B cell (primary cell): ENCODE measurements at regions not wholly inside any gene's neighbourhood (a gene's known extent, or its start where the extent isn't known, plus 50 kb on each side); places are given as distances from the start of the nearest gene placed in this dataset.

Experiments used
- ATAC-seq: fragments of 200-7000 bp; cut with Tn5 transposase; one replicate; pipeline ENCODE4 v1.10.0; 2021; ENCODE audit warnings: low read depth, mild to moderate bottlenecking, moderate number of reproducible peaks, moderate library complexity
- CTCF ChIA-PET: fragments of 350-600 bp; sonication (Branson Sonifier 250); formaldehyde crosslinking; loops from one replicate; lab custom pipeline; 2021; ENCODE audit warnings: antibody characterized with exemption, inconsistent platforms; lab: Charles Lee
- POLR2A ChIA-PET: fragments of 350-600 bp; sonication (Branson Sonifier 250); formaldehyde crosslinking; loops from one replicate; lab custom pipeline; 2021; ENCODE audit warnings: antibody characterized with exemption; lab: Charles Lee
- DNase-seq: peaks from one replicate; pipeline ENCODE4 v3.0.0; 2013
- H2AFZ ChIP-seq: 2 replicates; pipeline ENCODE4 v1.6.1; 2012; ENCODE audit warnings: mild to moderate bottlenecking, low read depth, low read length; ENCODE audit not compliant: insufficient read depth, poor library complexity, severe bottlenecking
- H3K27ac ChIP-seq, 2 donors: 1 replicate in 1 of 2; 2 replicates in 1 of 2; pipeline ENCODE4 v1.5.1; 2012 to 2013; ENCODE audit warnings: low read length in 2 of 2, mild to moderate bottlenecking in 2 of 2, moderate library complexity in 1 of 2
- H3K27me3 ChIP-seq, 4 experiments: fragments of 200-600 bp in 1 of 4; sonication (generic) in 1 of 4; replicated peaks in 1 of 4; 1 replicate in 2 of 4; 2 replicates in 2 of 4; pipeline versions ENCODE4 v1.6.1 to v1.7.0; 2013 to 2016; ENCODE audit warnings: low read length in 3 of 4, mild to moderate bottlenecking in 2 of 4, mixed read lengths in 1 of 4, moderate library complexity in 1 of 4; ENCODE audit not compliant: insufficient read depth in 4 of 4, control insufficient read depth in 3 of 4; ENCODE audit errors: control extremely low read depth in 1 of 4
- H3K36me3 ChIP-seq, 2 experiments: replicated peaks in 1 of 2; 1 replicate in 1 of 2; 2 replicates in 1 of 2; pipeline versions ENCODE4 v1.6.1 to v1.7.1; 2013; ENCODE audit warnings: low read length in 1 of 2; ENCODE audit not compliant: insufficient read depth in 2 of 2, control insufficient read depth in 1 of 2; ENCODE audit errors: control extremely low read depth in 1 of 2, extremely low read depth in 1 of 2
- H3K4me1 ChIP-seq, 2 donors: fragments of 200-600 bp in 1 of 2; sonication (generic) in 1 of 2; 1 replicate in 1 of 2; 2 replicates in 1 of 2; pipeline versions ENCODE4 v1.5.1 to v1.6.1; 2013 to 2017; ENCODE audit warnings: low read length in 2 of 2; ENCODE audit not compliant: control insufficient read depth in 2 of 2, insufficient read depth in 2 of 2
- H3K4me2 ChIP-seq: replicated peaks from 2 replicates; pipeline ENCODE3; 2012; ENCODE audit warnings: mild to moderate bottlenecking, low read depth, low read length; ENCODE audit not compliant: poor library complexity, severe bottlenecking
- H3K4me3 ChIP-seq, 5 experiments: fragments of 200-600 bp in 1 of 5; sonication (generic) in 1 of 5; 1 replicate in 3 of 5; 2 replicates in 2 of 5; pipeline versions ENCODE4 v1.5.1 to v1.7.0; 2011 to 2016; ENCODE audit warnings: low read length in 4 of 5, mild to moderate bottlenecking in 4 of 5, low read depth in 2 of 5, control low read depth in 1 of 5, moderate library complexity in 1 of 5; ENCODE audit not compliant: insufficient read depth in 1 of 5; ENCODE audit errors: control extremely low read depth in 1 of 5, extremely low read depth in 1 of 5
- H3K79me2 ChIP-seq: fragments of 200-600 bp; sonication (generic); one replicate; pipeline ENCODE4 v1.6.0; 2016; ENCODE audit warnings: low read length; ENCODE audit not compliant: control insufficient read depth, insufficient read depth
- H3K9ac ChIP-seq: fragments of 200-600 bp; sonication (generic); 2 replicates; pipeline ENCODE4 v1.6.1; 2017; ENCODE audit warnings: mild to moderate bottlenecking, low read length, moderate library complexity
- H3K9me3 ChIP-seq, 3 donors: one replicate each; pipeline versions ENCODE4 v1.6.1 to v1.7.1; 2013; ENCODE audit warnings: low read length in 2 of 3; ENCODE audit not compliant: control insufficient read depth in 2 of 3, insufficient read depth in 1 of 3; ENCODE audit errors: control extremely low read depth in 1 of 3
- H4K20me1 ChIP-seq: 2 replicates; pipeline ENCODE4 v1.6.0; 2012; ENCODE audit warnings: mild to moderate bottlenecking, low read length; ENCODE audit not compliant: insufficient read depth, control insufficient read depth, poor library complexity, severe bottlenecking
- H3K27ac Mint-ChIP-seq: one replicate; pipeline ENCODE4 v1.8.0; 2021; ENCODE audit warnings: mixed read lengths
- H3K27me3 Mint-ChIP-seq: one replicate; pipeline ENCODE4 v1.8.0; 2021; ENCODE audit warnings: mixed read lengths
- H3K4me1 Mint-ChIP-seq: one replicate; pipeline ENCODE4 v1.8.0; 2021; ENCODE audit warnings: mixed read lengths
- H3K4me3 Mint-ChIP-seq: one replicate; pipeline ENCODE4 v1.8.0; 2021; ENCODE audit warnings: mixed read lengths
- H3K9me3 Mint-ChIP-seq: one replicate; pipeline ENCODE4 v1.8.0; 2022; ENCODE audit warnings: mixed read lengths; ENCODE audit not compliant: insufficient read depth
- CTCF ChIP-seq: fragments of 200-600 bp; IDR thresholded peaks from one replicate; pipeline ENCODE4 v1.8.0; 2022; ENCODE audit warnings: antibody characterized with exemption, mild to moderate bottlenecking
- EZH2 ChIP-seq: IDR thresholded peaks from 2 replicates; pipeline ENCODE4 v1.6.1; 2012; ENCODE audit warnings: borderline replicate concordance, low read depth, mild to moderate bottlenecking, moderate library complexity, low read length; ENCODE audit not compliant: insufficient read depth, poor library complexity, severe bottlenecking
- WGBS: methylation state at CpG from one replicate; pipeline ENCODE4 v1.1.5; 2013; ENCODE audit warnings: missing lambda C conversion rate; ENCODE audit not compliant: insufficient coverage; 5-methylcytosine and 5-hydroxymethylcytosine counted together
- intact Hi-C: fragments of 100-400 bp; cut with micrococcal nuclease; formaldehyde crosslinking; loops from one replicate; pipeline ENCODE4 v1.10.0; 2022

GRCh38 chr9:23307731-23308513 lies 518.1 kb downstream of the ELAVL2 start:
- Mint-ChIP-seq H3K27me3 (no peaks in the 10 kb centered on the region), H3K4me3 (no peak overlapping the region), H3K4me1 (no peaks in the 10 kb centered on the region), H3K27ac (no peak overlapping the region), H3K9me3 (peaks cover 4% of the 10 kb centered on the region)
- Histone ChIP-seq H3K4me1 (no peaks in the 10 kb centered on the region), H3K27ac (no peak overlapping the region), H3K4me3 (no peak overlapping the region), H3K4me2 (no peak overlapping the region), H3K9ac (no peak overlapping the region), H3K79me2 (no peaks in the 10 kb centered on the region), H4K20me1 (no peaks in the 10 kb centered on the region), H3K36me3 (no peaks in the 10 kb centered on the region), H3K27me3 (no peaks in the 10 kb centered on the region), H3K9me3 (no peaks in the 10 kb centered on the region), H2AFZ (no peak overlapping the region)
- no CpG with 5 or more reads among the region's 5 CpGs for WGBS
- CTCF ChIA-PET, result no interaction called here
- POLR2A ChIA-PET, result no interaction called here
- DNase-seq, result no peak
- ATAC-seq, result no peak
- TF ChIP-seq EZH2 (no peak), CTCF (no peak)
- intact Hi-C loops, result no loop called here

GRCh38 chr9:23309800-23310199 lies 516.2 kb downstream of the ELAVL2 start:
- no peaks in the 10 kb centered on the region for H3K4me1 Mint-ChIP-seq
- no peak for ATAC-seq
- H3K9ac ChIP-seq, result no peak overlapping the region
- no peaks in the 10 kb centered on the region for H3K79me2 ChIP-seq
- CTCF ChIA-PET, result no interaction called here
- intact Hi-C loops, result no loop called here
- no peaks in the 10 kb centered on the region for H3K36me3 ChIP-seq
- POLR2A ChIA-PET, result no interaction called here
- H3K27ac Mint-ChIP-seq, result no peak overlapping the region
- H3K9me3 ChIP-seq, result no peaks in the 10 kb centered on the region
- no peaks in the 10 kb centered on the region for H3K27me3 Mint-ChIP-seq
- no peak overlapping the region for H3K4me3 ChIP-seq
- H2AFZ ChIP-seq, result no peak overlapping the region
- H3K27me3 ChIP-seq, result no peaks in the 10 kb centered on the region
- DNase-seq, result no peak
- no peaks in the 10 kb centered on the region for H3K4me1 ChIP-seq
- TF ChIP-seq EZH2, result no peak
- TF ChIP-seq CTCF, result no peak
- no peak overlapping the region for H3K27ac ChIP-seq
- H4K20me1 ChIP-seq, result no peaks in the 10 kb centered on the region
- peaks cover 4% of the 10 kb centered on the region for H3K9me3 Mint-ChIP-seq
- no peak overlapping the region for H3K4me2 ChIP-seq
- H3K4me3 Mint-ChIP-seq, result no peak overlapping the region
